Loucy (cell line): ENCODE measurements at regions not wholly inside any gene's neighbourhood (a gene's known extent, or its start where the extent isn't known, plus 50 kb on each side); places are given as distances from the start of the nearest gene placed in this dataset.

Experiments
- H2AFZ ChIP-seq: fragments of 200-600 bp; sonication (generic); 2 replicates; pipeline ENCODE4 v1.6.0; 2016; ENCODE audit warnings: antibody characterized with exemption, mild to moderate bottlenecking, low read length, moderate library complexity
- H3F3A ChIP-seq: fragments of 200-600 bp; 2 replicates; pipeline ENCODE4 v1.6.0; 2016; ENCODE audit warnings: antibody characterized with exemption, low read depth, mild to moderate bottlenecking
- H3K27me3 ChIP-seq: fragments of 200-600 bp; sonication (generic); 2 replicates; pipeline ENCODE4 v1.6.1; 2014; ENCODE audit warnings: low read length, mild to moderate bottlenecking; ENCODE audit not compliant: insufficient read depth, poor library complexity, severe bottlenecking
- H3K36me3 ChIP-seq: fragments of 200-600 bp; sonication (generic); 2 replicates; pipeline ENCODE4 v1.6.1; 2016; ENCODE audit warnings: low read length; ENCODE audit not compliant: insufficient read depth
- H3K4me1 ChIP-seq: fragments of 200-600 bp; sonication (generic); 2 replicates; pipeline ENCODE4 v1.5.1; 2014; ENCODE audit warnings: low read length, mild to moderate bottlenecking; ENCODE audit not compliant: insufficient read depth, poor library complexity, severe bottlenecking
- H3K4me2 ChIP-seq: fragments of 200-600 bp; sonication (generic); 2 replicates; pipeline ENCODE4 v1.6.0; 2014; ENCODE audit warnings: antibody characterized with exemption, low read length, low read depth, mild to moderate bottlenecking; ENCODE audit not compliant: poor library complexity, severe bottlenecking
- H3K4me3 ChIP-seq: fragments of 200-600 bp; sonication (generic); 2 replicates; pipeline ENCODE4 v1.5.1; 2014; ENCODE audit warnings: low read length, mild to moderate bottlenecking, mixed read lengths; ENCODE audit not compliant: poor library complexity, severe bottlenecking
- H3K79me2 ChIP-seq: fragments of 200-600 bp; sonication (generic); 2 replicates; pipeline ENCODE4 v1.6.1; 2014; ENCODE audit warnings: low read length; ENCODE audit not compliant: insufficient read depth
- H3K9ac ChIP-seq: fragments of 200-600 bp; sonication (generic); 2 replicates; pipeline ENCODE4 v1.6.0; 2014; ENCODE audit warnings: mild to moderate bottlenecking, low read depth, low read length, moderate library complexity; ENCODE audit not compliant: poor library complexity, severe bottlenecking
- H3K9me2 ChIP-seq: fragments of 200-600 bp; sonication (generic); replicated peaks from 2 replicates; pipeline ENCODE4 v1.6.1; 2016; ENCODE audit warnings: low read depth, low read length, mixed read lengths
- H3K9me3 ChIP-seq: fragments of 200-600 bp; sonication (generic); 2 replicates; pipeline ENCODE4 v1.6.1; 2014; ENCODE audit warnings: mild to moderate bottlenecking, antibody characterized with exemption, low read length, low read depth; ENCODE audit not compliant: insufficient read depth
- H4K20me1 ChIP-seq: fragments of 200-600 bp; sonication (generic); 2 replicates; pipeline ENCODE4 v1.6.0; 2014; ENCODE audit warnings: antibody characterized with exemption, low read length, mild to moderate bottlenecking; ENCODE audit not compliant: insufficient read depth, poor library complexity, severe bottlenecking
- EZH2phosphoT487 ChIP-seq: fragments of 200-600 bp; IDR thresholded peaks from 2 replicates; pipeline ENCODE4 v1.6.1; 2018; ENCODE audit warnings: antibody characterized with exemption, mild to moderate bottlenecking, moderate library complexity, borderline replicate concordance
- TF ChIP-seq, protein P1 (sequence below): fragments of 200-600 bp; sonication (generic); conservative IDR thresholded peaks from 2 replicates; pipeline ENCODE4 v1.5.1; 2014; ENCODE audit warnings: mild to moderate bottlenecking, antibody characterized with exemption, low read length

- Histone ChIP-seq H3F3A (no peaks in the 10 kb centered on the region), H3K9me3 (no peaks in the 10 kb centered on the region), H2AFZ (no peak overlapping the region), H3K9ac (no peak overlapping the region), H3K9me2 (no peaks in the 10 kb centered on the region), H3K4me1 (no peaks in the 10 kb centered on the region), H3K4me3 (no peak overlapping the region), H3K27me3 (no peaks in the 10 kb centered on the region), H3K36me3 (no peaks in the 10 kb centered on the region), H3K79me2 (no peaks in the 10 kb centered on the region), H3K4me2 (no peak overlapping the region), H4K20me1 (no peaks in the 10 kb centered on the region)
- TF ChIP-seq, protein P1, sequence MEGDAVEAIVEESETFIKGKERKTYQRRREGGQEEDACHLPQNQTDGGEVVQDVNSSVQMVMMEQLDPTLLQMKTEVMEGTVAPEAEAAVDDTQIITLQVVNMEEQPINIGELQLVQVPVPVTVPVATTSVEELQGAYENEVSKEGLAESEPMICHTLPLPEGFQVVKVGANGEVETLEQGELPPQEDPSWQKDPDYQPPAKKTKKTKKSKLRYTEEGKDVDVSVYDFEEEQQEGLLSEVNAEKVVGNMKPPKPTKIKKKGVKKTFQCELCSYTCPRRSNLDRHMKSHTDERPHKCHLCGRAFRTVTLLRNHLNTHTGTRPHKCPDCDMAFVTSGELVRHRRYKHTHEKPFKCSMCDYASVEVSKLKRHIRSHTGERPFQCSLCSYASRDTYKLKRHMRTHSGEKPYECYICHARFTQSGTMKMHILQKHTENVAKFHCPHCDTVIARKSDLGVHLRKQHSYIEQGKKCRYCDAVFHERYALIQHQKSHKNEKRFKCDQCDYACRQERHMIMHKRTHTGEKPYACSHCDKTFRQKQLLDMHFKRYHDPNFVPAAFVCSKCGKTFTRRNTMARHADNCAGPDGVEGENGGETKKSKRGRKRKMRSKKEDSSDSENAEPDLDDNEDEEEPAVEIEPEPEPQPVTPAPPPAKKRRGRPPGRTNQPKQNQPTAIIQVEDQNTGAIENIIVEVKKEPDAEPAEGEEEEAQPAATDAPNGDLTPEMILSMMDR: no peak
- no peak for TF ChIP-seq EZH2phosphoT487
Observed at GRCh38 chr6:93900142-93900541, 480.8 kb upstream of the EPHA7 start.

- H3K79me2 ChIP-seq: no peaks in the 10 kb centered on the region
- TF ChIP-seq EZH2phosphoT487: no peak
- TF ChIP-seq, protein P1: no peak
- no peak overlapping the region for H3K4me2 ChIP-seq
- no peaks in the 10 kb centered on the region for H3K9me3 ChIP-seq
- H3K4me1 ChIP-seq: no peaks in the 10 kb centered on the region
- no peaks in the 10 kb centered on the region for H4K20me1 ChIP-seq
- no peaks in the 10 kb centered on the region for H3K36me3 ChIP-seq
- H3K27me3 ChIP-seq: no peaks in the 10 kb centered on the region
- no peaks in the 10 kb centered on the region for H3F3A ChIP-seq
- H2AFZ ChIP-seq: no peak overlapping the region
- no peak overlapping the region for H3K4me3 ChIP-seq
- H3K9me2 ChIP-seq: no peaks in the 10 kb centered on the region
- no peak overlapping the region for H3K9ac ChIP-seq
Observed at GRCh38 chr6:93896081-93896480, 476.7 kb upstream of the EPHA7 start.

DNA sequence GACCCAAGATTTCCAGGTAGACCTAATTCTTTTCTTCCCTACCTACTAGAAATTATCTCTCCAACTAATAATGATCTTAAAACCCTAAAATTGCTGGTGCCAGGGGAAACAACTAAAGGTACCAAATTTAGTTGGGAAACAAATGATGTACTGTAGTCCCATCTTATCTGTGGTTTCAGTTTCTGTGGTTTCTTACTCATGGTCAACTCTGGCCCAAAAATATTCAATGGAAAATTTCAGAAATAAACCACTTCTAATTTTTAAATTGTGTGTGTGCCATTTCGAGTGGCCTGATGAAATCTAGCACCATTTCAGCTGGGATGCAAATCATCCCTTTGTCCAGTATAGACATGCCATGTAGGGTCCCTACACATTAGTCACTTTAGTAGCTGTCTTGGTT is 475.2 kb upstream of the EPHA7 start:
- no peak overlapping the region for H3K9ac ChIP-seq
- H3K9me3 ChIP-seq: no peaks in the 10 kb centered on the region
- no peaks in the 10 kb centered on the region for H3K36me3 ChIP-seq
- no peaks in the 10 kb centered on the region for H3K4me1 ChIP-seq
- H3K79me2 ChIP-seq: no peaks in the 10 kb centered on the region
- H3K9me2 ChIP-seq: no peaks in the 10 kb centered on the region
- no peak overlapping the region for H2AFZ ChIP-seq
- TF ChIP-seq, protein P1: no peak
- no peak for TF ChIP-seq EZH2phosphoT487
- no peak overlapping the region for H3K4me2 ChIP-seq
- H3F3A ChIP-seq: no peaks in the 10 kb centered on the region
- no peak overlapping the region for H3K4me3 ChIP-seq
- no peaks in the 10 kb centered on the region for H4K20me1 ChIP-seq
- H3K27me3 ChIP-seq: no peaks in the 10 kb centered on the region
